ENCODE measurements at regions not wholly inside any gene's neighbourhood (a gene's known extent, or its start where the extent isn't known, plus 50 kb on each side); places are given as distances from the start of the nearest gene placed in this dataset.

DNA sequence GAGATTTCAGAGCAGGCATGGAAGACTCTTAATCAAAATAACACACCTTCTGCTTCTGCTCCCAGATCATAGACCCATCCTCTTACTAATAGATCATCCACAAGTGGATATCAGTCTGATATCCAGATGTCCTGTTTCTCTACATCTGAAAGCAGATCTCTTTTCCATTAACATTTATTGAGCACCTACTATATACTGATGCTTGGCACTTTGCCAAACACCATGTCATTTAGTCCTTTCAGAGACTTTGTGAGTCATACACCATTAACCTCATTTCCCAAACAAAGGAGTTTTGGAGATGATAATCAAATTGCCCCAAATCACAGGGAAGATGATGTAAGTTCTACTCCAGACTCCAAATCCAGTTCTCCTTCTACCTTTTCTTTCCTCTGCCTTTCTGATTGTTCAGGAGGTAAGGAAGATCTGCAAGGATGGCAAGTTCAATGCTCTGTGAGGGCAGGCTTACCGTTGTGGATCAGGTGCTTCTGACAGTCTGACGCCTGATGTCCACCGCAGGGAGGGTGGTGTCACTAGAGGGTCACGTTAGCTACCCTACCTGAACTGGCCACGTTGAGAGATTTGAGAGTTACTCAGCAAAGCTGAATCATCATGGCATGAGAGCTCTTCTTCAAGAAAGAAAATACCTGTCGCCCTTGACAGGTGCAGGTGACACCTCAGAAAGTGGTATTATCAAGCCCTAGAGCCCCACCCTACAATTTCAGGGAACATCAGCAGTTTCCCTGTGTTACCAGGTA is 269.6 kb upstream of the ZMIZ1 start:
- DNase-seq (ENCODE audit: low spot score), result no peak

- DNase-seq (ENCODE audit: low spot score), result no peak
These were observed 268.8 kb upstream of the ZMIZ1 start for GRCh38 chr10:78800006-78800405.

GRCh38 chr10:78800535-78801320 is 268.0 kb upstream of the ZMIZ1 start:
- no peak for DNase-seq (ENCODE audit: low spot score)

DNA sequence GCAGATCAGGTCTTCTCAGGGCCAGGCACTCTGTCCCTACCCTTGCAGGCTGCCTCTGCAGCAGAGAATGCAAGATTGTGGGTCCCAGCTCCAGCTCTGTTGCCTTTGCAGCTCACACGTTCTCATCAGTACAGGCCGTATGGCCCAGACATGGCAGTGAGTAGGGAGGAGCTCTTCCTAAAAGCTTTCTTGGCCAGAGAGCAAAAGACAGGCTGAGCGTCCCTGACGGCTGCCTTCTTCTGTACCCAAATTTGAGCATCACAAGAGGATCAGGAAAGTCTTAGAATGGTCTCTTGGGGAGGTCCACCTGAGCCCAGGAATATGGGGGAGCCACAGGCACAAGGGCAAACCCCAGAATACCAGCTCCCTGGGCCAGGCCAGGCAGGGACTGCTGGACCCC is 266.3 kb upstream of the ZMIZ1 start:
- DNase-seq (ENCODE audit: low spot score), result no peak

DNA sequence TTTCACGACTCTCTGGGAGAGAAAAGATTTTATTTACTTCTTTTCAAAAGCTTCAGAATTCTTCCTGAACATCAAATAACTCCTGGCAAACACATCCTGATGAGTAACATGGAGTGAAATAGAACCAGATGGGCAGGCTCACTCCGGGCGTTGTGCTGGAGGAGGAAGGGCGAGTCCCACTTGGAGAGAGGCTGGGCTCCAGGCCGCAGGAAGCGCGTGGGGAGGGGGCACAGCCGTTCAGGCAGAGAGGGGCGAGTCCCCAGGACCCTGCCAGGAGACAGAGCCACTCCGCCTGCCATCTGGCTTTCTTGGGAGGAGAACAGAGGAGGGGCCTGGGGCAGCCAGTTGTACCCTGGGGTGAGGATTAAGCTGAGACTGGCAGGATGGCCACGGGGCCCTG is 265.9 kb upstream of the ZMIZ1 start:
- peak; percentile 78 for DNase-seq (ENCODE audit: low spot score)

DNA sequence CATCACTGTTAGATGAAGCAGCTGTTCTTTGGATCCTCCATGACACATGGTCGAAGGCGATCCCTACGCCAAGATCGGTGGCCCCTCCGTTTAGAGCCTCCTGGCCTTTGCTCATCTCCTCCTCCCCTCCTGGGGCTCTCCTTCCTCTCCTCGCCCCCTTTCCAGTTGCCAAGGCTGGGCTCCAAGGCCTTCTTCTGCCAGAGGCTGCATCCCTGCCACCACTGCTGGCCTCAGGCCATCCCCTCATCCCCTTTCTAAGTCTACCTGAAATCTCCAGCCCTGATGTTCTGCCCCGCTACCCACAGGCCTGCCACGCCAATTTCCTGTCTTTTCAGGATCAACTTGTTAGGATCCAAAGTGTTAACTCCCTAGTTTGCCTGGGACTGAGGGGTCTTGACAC is 265.1 kb upstream of the ZMIZ1 start:
- no peak for DNase-seq (ENCODE audit: low spot score)

DNA sequence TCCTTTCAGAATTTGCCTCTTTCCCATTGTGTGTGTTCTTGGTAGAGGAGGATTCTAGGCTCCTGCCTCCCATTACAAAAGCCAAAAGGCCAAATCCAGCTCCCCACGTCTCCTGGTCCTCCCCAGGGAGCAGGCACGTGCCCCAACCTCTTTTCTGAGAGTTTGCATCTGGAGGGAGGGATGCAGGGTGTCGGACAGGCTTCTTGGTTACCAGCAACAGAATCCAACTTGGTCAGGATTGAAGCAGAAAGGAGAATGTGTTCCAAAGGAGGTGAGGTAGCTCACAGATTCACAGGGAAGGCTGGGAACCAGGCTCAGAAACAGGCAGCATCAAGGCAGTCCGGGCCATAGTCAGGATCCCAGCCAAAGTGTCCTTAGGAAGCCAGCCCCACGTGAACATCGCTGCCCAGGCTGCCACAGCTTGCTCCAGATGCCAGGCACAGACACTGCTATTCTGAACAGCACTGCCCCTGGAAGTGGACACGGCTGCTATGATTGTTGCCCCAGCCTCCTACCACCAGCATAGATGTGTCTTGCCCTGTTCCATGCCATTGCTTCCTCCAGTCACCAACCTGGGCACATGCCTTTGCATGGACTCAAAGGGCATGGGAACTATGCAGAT is 264.2 kb upstream of the ZMIZ1 start:
- DNase-seq (ENCODE audit: low spot score), result no peak

GRCh38 chr10:78805176-78805575 is 263.6 kb upstream of the ZMIZ1 start:
- DNase-seq (ENCODE audit: low spot score), result peak; percentile 83

- no peak for DNase-seq (ENCODE audit: low spot score)
These were observed 262.0 kb upstream of the ZMIZ1 start for GRCh38 chr10:78806681-78807221.

GRCh38 chr10:78807504-78808203 is 261.1 kb upstream of the ZMIZ1 start:
- no peak for DNase-seq (ENCODE audit: low spot score)

DNA sequence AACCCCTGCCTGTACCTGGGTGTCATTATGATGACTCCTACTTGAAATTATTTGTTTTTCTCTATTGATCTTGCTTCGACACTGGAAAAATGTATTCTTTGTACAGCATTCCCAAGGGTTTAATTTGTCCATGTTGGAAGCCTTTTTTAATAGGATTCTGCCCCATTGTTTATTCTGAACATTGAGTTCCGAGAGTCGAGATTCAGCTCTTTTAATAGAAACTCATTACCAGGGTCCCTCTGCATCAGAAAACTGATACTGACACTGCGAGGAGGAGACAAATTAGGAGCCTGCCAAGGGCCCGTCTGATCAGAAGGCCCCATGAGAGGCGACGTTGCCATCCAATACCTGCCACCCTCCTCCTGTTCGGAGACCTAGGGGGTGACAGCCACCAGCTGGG is 260.5 kb upstream of the ZMIZ1 start:
- DNase-seq (ENCODE audit: low spot score), result no peak

DNA sequence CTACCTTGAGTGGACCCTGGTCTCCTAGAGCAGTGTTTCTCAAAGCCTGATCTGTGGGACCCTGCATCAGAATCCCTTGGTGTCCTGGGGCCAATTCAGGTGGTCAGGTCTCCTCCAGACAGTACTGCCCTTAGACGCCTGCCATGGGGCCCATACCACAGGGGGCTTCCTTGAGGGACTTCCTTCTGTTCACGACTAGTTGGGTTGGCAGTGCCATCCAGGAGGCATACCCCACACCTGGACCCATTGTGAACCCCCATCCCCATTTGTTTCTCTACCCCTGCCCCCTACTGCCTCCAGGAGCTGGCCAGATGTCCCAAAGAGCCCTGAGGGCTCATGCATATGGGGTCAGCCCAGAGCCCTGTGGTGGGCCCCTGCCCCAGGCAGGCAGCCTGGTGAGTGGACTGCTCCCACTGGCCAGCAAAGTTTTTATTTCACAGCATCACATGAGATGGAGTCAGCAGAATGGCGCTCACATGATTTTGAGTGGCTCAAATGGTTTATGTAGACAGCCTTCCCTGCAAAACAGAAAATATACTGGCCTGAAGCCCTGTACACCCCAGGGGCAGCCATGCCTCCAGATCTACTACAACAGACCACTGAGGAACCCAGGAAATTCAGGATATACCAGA is 259.9 kb upstream of the ZMIZ1 start:
- DNase-seq (ENCODE audit: low spot score), result no peak

GRCh38 chr10:78811174-78811573 is 257.6 kb upstream of the ZMIZ1 start:
- no peak for DNase-seq (ENCODE audit: low spot score)

- no peak for DNase-seq (ENCODE audit: low spot score)
These were observed 256.0 kb upstream of the ZMIZ1 start for GRCh38 chr10:78812571-78813318.

- no peak for DNase-seq (ENCODE audit: low spot score)
These were observed 255.2 kb upstream of the ZMIZ1 start for GRCh38 chr10:78813526-78813925.

GRCh38 chr10:78813998-78814399 is 254.8 kb upstream of the ZMIZ1 start:
- DNase-seq (ENCODE audit: low spot score), result no peak

DNA sequence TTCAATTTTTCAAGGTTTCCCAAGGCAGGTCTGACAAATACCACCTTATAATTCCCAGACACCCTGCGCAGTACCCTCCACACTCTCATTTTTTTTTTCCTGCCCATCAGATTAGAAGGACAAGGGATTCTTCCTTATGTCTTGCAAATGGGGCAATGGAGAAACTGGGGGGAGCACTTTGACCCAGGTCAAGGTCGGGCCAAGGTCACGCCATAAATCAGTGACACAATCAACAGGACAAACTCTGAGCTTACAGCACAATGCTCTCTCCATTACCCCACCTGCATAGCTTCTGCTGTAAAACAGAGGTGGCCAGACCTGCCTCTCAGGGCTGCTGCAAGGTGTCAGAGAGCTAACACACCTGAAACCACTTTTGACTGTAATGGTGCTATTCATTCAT is 254.4 kb upstream of the ZMIZ1 start:
- no peak for DNase-seq (ENCODE audit: low spot score)

DNA sequence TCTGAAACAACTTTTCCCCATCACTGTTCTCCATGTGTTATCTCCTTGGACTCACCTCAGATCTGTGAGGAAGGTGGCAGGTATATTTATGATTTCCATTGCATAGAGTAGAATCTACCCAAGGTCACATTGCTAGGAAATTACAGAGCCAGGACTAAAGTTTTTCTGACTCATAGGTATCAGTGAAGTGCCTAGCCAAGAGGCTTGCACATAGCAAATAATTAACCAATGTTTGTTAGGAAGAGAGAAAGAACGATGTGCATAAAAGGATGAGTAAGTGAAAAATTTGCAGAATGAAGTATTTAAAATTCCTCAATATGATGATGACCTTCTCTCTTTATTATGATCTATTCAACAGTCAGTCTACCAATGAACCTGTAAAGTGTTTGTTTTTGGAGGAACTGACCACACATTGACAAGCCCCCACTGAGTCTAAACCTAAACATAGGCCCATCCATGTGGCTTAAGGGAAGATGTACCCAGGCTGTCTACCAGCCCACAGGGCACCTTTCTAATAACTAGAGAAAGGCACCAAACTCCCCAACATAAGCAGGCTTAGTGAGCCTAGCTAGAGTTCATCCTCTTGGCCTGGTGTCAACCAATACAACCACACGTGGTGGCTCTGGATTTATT is 252.9 kb upstream of the ZMIZ1 start:
- DNase-seq (ENCODE audit: low spot score), result no peak

GRCh38 chr10:78817361-78817760 is 251.4 kb upstream of the ZMIZ1 start:
- DNase-seq (ENCODE audit: low spot score), result no peak

GRCh38 chr10:78817804-78818203 is 251.0 kb upstream of the ZMIZ1 start:
- DNase-seq (ENCODE audit: low spot score), result no peak
